Keratinocyte (primary cell): ENCODE measurements at regions not wholly inside any gene's neighbourhood (a gene's known extent, or its start where the extent isn't known, plus 50 kb on each side); places are given as distances from the start of the nearest gene placed in this dataset.

ENCODE experiments used
- DNase-seq: peaks from one replicate; pipeline ENCODE4 v3.0.0-alpha.2; 2011; ENCODE audit warnings: low read depth, missing footprints, low spot score
- FAIRE-seq: peaks from 2 replicates; lab custom pipeline; 2011; peaks lifted over from hg19 to GRCh38; lab: Jason Lieb, UNC
- H2AFZ ChIP-seq: 2 replicates; pipeline ENCODE4 v1.6.0; 2012; ENCODE audit warnings: low read length, control low read depth, inconsistent platforms; ENCODE audit not compliant: control insufficient read depth
- H3K27ac ChIP-seq: 2 replicates; pipeline ENCODE4 v1.5.1; 2011; ENCODE audit warnings: low read length; ENCODE audit not compliant: control insufficient read depth, insufficient read depth
- H3K27me3 ChIP-seq: 3 replicates; pipeline ENCODE4 v1.6.0; 2011; ENCODE audit warnings: low read length; ENCODE audit not compliant: control insufficient read depth, insufficient read depth; ENCODE audit errors: extremely low read depth
- H3K36me3 ChIP-seq, 2 experiments: 2 replicates in 1 of 2; 3 replicates in 1 of 2; pipeline ENCODE4 v1.5.1; 2011; ENCODE audit warnings: low read length in 2 of 2, mild to moderate bottlenecking in 1 of 2; ENCODE audit not compliant: control insufficient read depth in 2 of 2, insufficient read depth in 2 of 2; ENCODE audit errors: extremely low read depth in 1 of 2
- H3K4me1 ChIP-seq: 3 replicates; pipeline ENCODE4 v1.5.1; 2011; ENCODE audit warnings: low read length; ENCODE audit not compliant: control insufficient read depth, insufficient read depth; ENCODE audit errors: extremely low read depth
- H3K4me2 ChIP-seq: 3 replicates; pipeline ENCODE4 v1.6.0; 2011; ENCODE audit warnings: low read depth, low read length; ENCODE audit not compliant: control insufficient read depth, insufficient read depth; ENCODE audit errors: extremely low read depth
- H3K4me3 ChIP-seq, 3 experiments: fragments of 200-600 bp in 1 of 3; sonication (generic) in 1 of 3; 2 replicates in 2 of 3; 3 replicates in 1 of 3; pipeline ENCODE4 v1.5.1; 2011 to 2016; ENCODE audit warnings: low read length in 3 of 3, mild to moderate bottlenecking in 3 of 3, control low read depth in 2 of 3, inconsistent platforms in 1 of 3, low read depth in 1 of 3, mixed read lengths in 1 of 3, mixed run types in 1 of 3, moderate library complexity in 1 of 3; ENCODE audit not compliant: control insufficient read depth in 2 of 3, insufficient read depth in 2 of 3; ENCODE audit errors: extremely low read depth in 1 of 3
- H3K79me2 ChIP-seq: 2 replicates; pipeline ENCODE4 v1.6.0; 2012; ENCODE audit warnings: low read length; ENCODE audit not compliant: control insufficient read depth, insufficient read depth
- H3K9ac ChIP-seq: 3 replicates; pipeline ENCODE4 v1.6.0; 2011; ENCODE audit warnings: low read length; ENCODE audit not compliant: control insufficient read depth, insufficient read depth; ENCODE audit errors: extremely low read depth
- H3K9me1 ChIP-seq: 3 replicates; pipeline ENCODE4 v1.6.0; 2011; ENCODE audit warnings: low read length; ENCODE audit not compliant: control insufficient read depth, insufficient read depth; ENCODE audit errors: extremely low read depth
- H3K9me3 ChIP-seq: 2 replicates; pipeline ENCODE4 v1.5.1; 2012; ENCODE audit warnings: low read depth, low read length; ENCODE audit not compliant: control insufficient read depth
- H4K20me1 ChIP-seq: 3 replicates; pipeline ENCODE4 v1.6.0; 2011; ENCODE audit warnings: low read length; ENCODE audit not compliant: control insufficient read depth, insufficient read depth; ENCODE audit errors: extremely low read depth
- CTCF ChIP-seq, 3 experiments: IDR thresholded peaks in 1 of 3; conservative IDR thresholded peaks in 1 of 3; optimal IDR thresholded peaks in 1 of 3; 2 replicates in 2 of 3; 3 replicates in 1 of 3; pipeline versions ENCODE3 to v1.5.1; 2011; ENCODE audit warnings: low read length in 3 of 3, mild to moderate bottlenecking in 3 of 3, moderate library complexity in 2 of 3, control low read depth in 1 of 3, inconsistent platforms in 1 of 3; ENCODE audit not compliant: insufficient read depth in 2 of 3; ENCODE audit errors: extremely low read depth in 1 of 3
- EZH2 ChIP-seq: IDR thresholded peaks from one replicate; pipeline ENCODE4 v1.6.1; 2012; ENCODE audit warnings: inconsistent platforms, mild to moderate bottlenecking, low read length, moderate library complexity
- dilution Hi-C: fragments of 300-500 bp; cut with MboI; formaldehyde crosslinking; loops from one replicate; pipeline ENCODE4 v1.7.0; 2020; ENCODE audit warnings: low sequenced_read_pairs; ENCODE audit not compliant: extremely low pct_ligation_motif_present

GRCh38 chr9:18002718-18003438 lies 424.0 kb downstream of the SH3GL2 start:
- H3K79me2 ChIP-seq: no peaks in the 10 kb centered on the region
- FAIRE-seq (no peak), DNase-seq (no peak)
- dilution Hi-C loops: no loop called here
- no peaks in the 10 kb centered on the region for H3K9me1 ChIP-seq
- no peaks in the 10 kb centered on the region for H3K9me3 ChIP-seq
- no peaks in the 10 kb centered on the region for H3K4me1 ChIP-seq
- no peak for TF ChIP-seq CTCF (optimal IDR thresholded peaks at IDR 0.05 in 1 of 3, IDR thresholded peaks at IDR 0.05 in 1 of 3, conservative IDR thresholded peaks at IDR 0.05 in 1 of 3; ENCODE audit: extremely low read depth in 1 of 3, insufficient read depth in 2 of 3, low read length in 3 of 3)
- TF ChIP-seq EZH2: no peak
- no peak overlapping the region for H2AFZ ChIP-seq
- no peak overlapping the region for H3K27ac ChIP-seq
- H3K9ac ChIP-seq: no peak overlapping the region
- H3K27me3 ChIP-seq: no peaks in the 10 kb centered on the region
- H3K36me3 ChIP-seq: no peaks in the 10 kb centered on the region
- H4K20me1 ChIP-seq: no peaks in the 10 kb centered on the region
- no peak overlapping the region for H3K4me2 ChIP-seq
- H3K4me3 ChIP-seq: no peak overlapping the region

GRCh38 chr9:18006591-18006990 lies 427.7 kb downstream of the SH3GL2 start:
- Histone ChIP-seq H3K9me1 (no peaks in the 10 kb centered on the region), H3K79me2 (no peaks in the 10 kb centered on the region), H3K9me3 (no peaks in the 10 kb centered on the region), H3K4me1 (no peaks in the 10 kb centered on the region), H3K9ac (no peak overlapping the region), H3K27me3 (no peaks in the 10 kb centered on the region), H4K20me1 (no peaks in the 10 kb centered on the region), H3K27ac (no peak overlapping the region), H3K4me3 (no peak overlapping the region), H3K36me3 (no peaks in the 10 kb centered on the region), H2AFZ (no peak overlapping the region), H3K4me2 (no peak overlapping the region)
- no peak for TF ChIP-seq CTCF (optimal IDR thresholded peaks at IDR 0.05 in 1 of 3, IDR thresholded peaks at IDR 0.05 in 1 of 3, conservative IDR thresholded peaks at IDR 0.05 in 1 of 3; ENCODE audit: extremely low read depth in 1 of 3, insufficient read depth in 2 of 3, low read length in 3 of 3)
- no peak for TF ChIP-seq EZH2
- dilution Hi-C loops: no loop called here
- FAIRE-seq (peak; percentile 5), DNase-seq (no peak)
